ENCODE measurements at regions not wholly inside any gene's neighbourhood (a gene's known extent, or its start where the extent isn't known, plus 50 kb on each side); places are given as distances from the start of the nearest gene placed in this dataset.

- DNase-seq: no peak
Measured at GRCh38 chr18:43994381-43994780, 686.3 kb upstream of the SETBP1 start.

GRCh38 chr18:44013871-44014270 lies 666.8 kb upstream of the SETBP1 start:
- no peak for DNase-seq

- DNase-seq: no peak
Measured at GRCh38 chr18:44025421-44025820, 655.3 kb upstream of the SETBP1 start.

- no peak for DNase-seq
Measured at GRCh38 chr18:44028109-44028508, 652.6 kb upstream of the SETBP1 start.

- no peak for DNase-seq
Measured at GRCh38 chr18:44031063-44031462, 649.6 kb upstream of the SETBP1 start.

- no peak for DNase-seq
Measured at GRCh38 chr18:44033144-44033701, 647.5 kb upstream of the SETBP1 start.

- DNase-seq: no peak
Measured at GRCh38 chr18:44035554-44035953, 645.1 kb upstream of the SETBP1 start.

GRCh38 chr18:44036501-44036900 lies 644.2 kb upstream of the SETBP1 start:
- DNase-seq: no peak

GRCh38 chr18:44039216-44039615 lies 641.5 kb upstream of the SETBP1 start:
- DNase-seq: no peak

GRCh38 chr18:44039826-44040225 lies 640.9 kb upstream of the SETBP1 start:
- no peak for DNase-seq

- DNase-seq: no peak
Measured at GRCh38 chr18:44041553-44041952, 639.1 kb upstream of the SETBP1 start.

- DNase-seq: no peak
Measured at GRCh38 chr18:44041961-44042360, 638.7 kb upstream of the SETBP1 start.

GRCh38 chr18:44046376-44046975 lies 634.2 kb upstream of the SETBP1 start:
- no peak for DNase-seq

GRCh38 chr18:44047585-44047984 lies 633.1 kb upstream of the SETBP1 start:
- DNase-seq: no peak

GRCh38 chr18:44048435-44048834 lies 632.3 kb upstream of the SETBP1 start:
- no peak for DNase-seq

GRCh38 chr18:44048846-44049245 lies 631.8 kb upstream of the SETBP1 start:
- no peak for DNase-seq

GRCh38 chr18:44051026-44051425 lies 629.7 kb upstream of the SETBP1 start:
- DNase-seq: no peak

GRCh38 chr18:44054514-44054913 lies 626.2 kb upstream of the SETBP1 start:
- DNase-seq: no peak

- DNase-seq: no peak
Measured at GRCh38 chr18:44060197-44060596, 620.5 kb upstream of the SETBP1 start.

GRCh38 chr18:44061438-44061837 lies 619.2 kb upstream of the SETBP1 start:
- no peak for DNase-seq

GRCh38 chr18:44062345-44062744 lies 618.3 kb upstream of the SETBP1 start:
- no peak for DNase-seq

- DNase-seq: no peak
Measured at GRCh38 chr18:44065206-44065605, 615.5 kb upstream of the SETBP1 start.

- DNase-seq: no peak
Measured at GRCh38 chr18:44066541-44066940, 614.1 kb upstream of the SETBP1 start.

GRCh38 chr18:44067186-44067585 lies 613.5 kb upstream of the SETBP1 start:
- DNase-seq: no peak

- no peak for DNase-seq
Measured at GRCh38 chr18:44075038-44075437, 605.6 kb upstream of the SETBP1 start.
